ENCODE measurements at regions not wholly inside any gene's neighbourhood (a gene's known extent, or its start where the extent isn't known, plus 50 kb on each side); places are given as distances from the start of the nearest gene placed in this dataset.

DNA sequence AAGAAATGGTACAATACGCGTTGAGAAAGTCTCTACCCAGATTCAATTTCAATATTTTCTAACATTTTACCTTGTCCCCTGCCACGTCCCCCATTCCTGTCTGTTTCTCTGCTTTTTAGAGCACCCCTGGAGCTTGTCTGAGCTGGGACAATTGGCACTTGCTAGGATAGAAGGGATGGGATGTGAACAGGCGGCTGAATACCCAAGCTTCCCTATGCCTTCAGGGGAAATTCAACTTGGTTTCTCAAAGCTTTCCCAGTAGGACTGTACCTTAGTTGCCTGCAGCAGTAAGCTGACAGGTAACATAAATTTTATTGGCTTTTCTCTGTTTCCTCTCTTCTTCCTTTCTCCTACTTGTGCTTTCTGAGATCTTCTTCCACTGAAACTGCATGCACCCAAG lies 1663.3 kb downstream of the EFNB2 start:
- H3K4me3 ChIP-seq (ENCODE audit: low read depth, low read length, poor library complexity, severe bottlenecking): no peak overlapping the region
- no peaks in the 10 kb centered on the region for H3K9me2 ChIP-seq (ENCODE audit: low read depth, low read length)
- no peak overlapping the region for H2AFZ ChIP-seq (ENCODE audit: low read length)
- H3K9me3 ChIP-seq (ENCODE audit: low read length): no peaks in the 10 kb centered on the region
- no peaks in the 10 kb centered on the region for H3K4me1 ChIP-seq (ENCODE audit: insufficient read depth, low read length, severe bottlenecking)
- H3K27me3 ChIP-seq (ENCODE audit: insufficient read depth, low read length): no peaks in the 10 kb centered on the region
- H3K27ac ChIP-seq (ENCODE audit: low read depth, low read length, poor library complexity, severe bottlenecking): no peak overlapping the region
- TF ChIP-seq, protein P1, sequence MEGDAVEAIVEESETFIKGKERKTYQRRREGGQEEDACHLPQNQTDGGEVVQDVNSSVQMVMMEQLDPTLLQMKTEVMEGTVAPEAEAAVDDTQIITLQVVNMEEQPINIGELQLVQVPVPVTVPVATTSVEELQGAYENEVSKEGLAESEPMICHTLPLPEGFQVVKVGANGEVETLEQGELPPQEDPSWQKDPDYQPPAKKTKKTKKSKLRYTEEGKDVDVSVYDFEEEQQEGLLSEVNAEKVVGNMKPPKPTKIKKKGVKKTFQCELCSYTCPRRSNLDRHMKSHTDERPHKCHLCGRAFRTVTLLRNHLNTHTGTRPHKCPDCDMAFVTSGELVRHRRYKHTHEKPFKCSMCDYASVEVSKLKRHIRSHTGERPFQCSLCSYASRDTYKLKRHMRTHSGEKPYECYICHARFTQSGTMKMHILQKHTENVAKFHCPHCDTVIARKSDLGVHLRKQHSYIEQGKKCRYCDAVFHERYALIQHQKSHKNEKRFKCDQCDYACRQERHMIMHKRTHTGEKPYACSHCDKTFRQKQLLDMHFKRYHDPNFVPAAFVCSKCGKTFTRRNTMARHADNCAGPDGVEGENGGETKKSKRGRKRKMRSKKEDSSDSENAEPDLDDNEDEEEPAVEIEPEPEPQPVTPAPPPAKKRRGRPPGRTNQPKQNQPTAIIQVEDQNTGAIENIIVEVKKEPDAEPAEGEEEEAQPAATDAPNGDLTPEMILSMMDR (IDR thresholded peaks at IDR 0.05; ENCODE audit: low read length): no peak
- TF ChIP-seq EZH2 (IDR thresholded peaks at IDR 0.05; ENCODE audit: borderline replicate concordance, low read length): no peak
- H4K20me1 ChIP-seq (ENCODE audit: insufficient read depth, low read length): no peaks in the 10 kb centered on the region
- no peaks in the 10 kb centered on the region for H3K79me2 ChIP-seq (ENCODE audit: insufficient read depth, low read length)
- H3K9ac ChIP-seq (ENCODE audit: low read length): no peak overlapping the region
- H3K36me3 ChIP-seq (ENCODE audit: insufficient read depth, low read length): no peaks in the 10 kb centered on the region
- no peaks in the 10 kb centered on the region for H3F3A ChIP-seq (ENCODE audit: insufficient read depth, low read length)
- no peak overlapping the region for H3K4me2 ChIP-seq (ENCODE audit: low read length)

DNA sequence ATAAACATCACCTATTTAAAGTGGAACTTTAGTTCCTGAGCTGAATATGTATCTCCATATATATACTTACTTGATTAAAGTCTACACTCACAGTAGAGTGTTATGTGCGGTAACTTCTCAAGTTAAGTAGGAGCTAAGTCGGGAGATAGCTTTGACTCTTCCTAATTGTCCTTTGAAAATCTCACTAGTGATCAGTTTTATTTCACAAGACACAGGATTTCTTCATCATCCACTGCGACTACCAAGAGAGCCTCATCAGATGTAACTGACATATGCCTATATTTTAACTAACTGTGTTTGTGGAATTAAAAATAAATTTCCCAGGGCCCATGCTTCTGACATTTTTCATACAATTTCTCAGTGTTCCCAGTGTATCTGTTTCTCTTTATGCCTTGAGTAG lies 1664.0 kb downstream of the EFNB2 start:
- Histone ChIP-seq H3K9me3 (ENCODE audit: low read length) (no peaks in the 10 kb centered on the region), H3K9me2 (ENCODE audit: low read depth, low read length) (no peaks in the 10 kb centered on the region), H3K79me2 (ENCODE audit: insufficient read depth, low read length) (no peaks in the 10 kb centered on the region), H3K27me3 (ENCODE audit: insufficient read depth, low read length) (no peaks in the 10 kb centered on the region), H3F3A (ENCODE audit: insufficient read depth, low read length) (no peaks in the 10 kb centered on the region), H3K4me1 (ENCODE audit: insufficient read depth, low read length, severe bottlenecking) (no peaks in the 10 kb centered on the region), H2AFZ (ENCODE audit: low read length) (no peak overlapping the region), H3K4me2 (ENCODE audit: low read length) (no peak overlapping the region), H3K27ac (ENCODE audit: low read depth, low read length, poor library complexity, severe bottlenecking) (no peak overlapping the region), H3K4me3 (ENCODE audit: low read depth, low read length, poor library complexity, severe bottlenecking) (no peak overlapping the region), H4K20me1 (ENCODE audit: insufficient read depth, low read length) (no peaks in the 10 kb centered on the region), H3K9ac (ENCODE audit: low read length) (no peak overlapping the region), H3K36me3 (ENCODE audit: insufficient read depth, low read length) (no peaks in the 10 kb centered on the region)
- TF ChIP-seq, protein P1 (IDR thresholded peaks at IDR 0.05; ENCODE audit: low read length): no peak
- TF ChIP-seq EZH2 (IDR thresholded peaks at IDR 0.05; ENCODE audit: borderline replicate concordance, low read length): no peak

DNA sequence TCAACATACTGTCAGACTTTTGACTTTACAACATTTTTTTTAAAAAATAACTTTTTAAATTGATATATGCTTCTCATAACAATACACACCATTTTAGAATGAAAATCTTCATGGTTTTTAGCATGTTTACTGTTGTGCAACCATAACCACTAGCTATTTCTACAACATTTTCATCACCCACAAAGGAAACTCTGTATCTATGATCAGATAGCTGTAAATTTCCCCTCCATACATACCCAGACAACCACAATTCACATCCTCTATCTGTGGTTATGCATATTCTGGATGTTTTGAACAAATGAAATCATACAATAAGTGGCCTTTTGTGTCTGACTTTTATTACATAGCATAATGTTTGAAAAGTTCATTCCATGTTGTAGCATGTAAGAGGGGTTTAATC lies 1666.0 kb downstream of the EFNB2 start:
- H3K4me1 ChIP-seq (ENCODE audit: insufficient read depth, low read length, severe bottlenecking): no peaks in the 10 kb centered on the region
- no peaks in the 10 kb centered on the region for H3F3A ChIP-seq (ENCODE audit: insufficient read depth, low read length)
- TF ChIP-seq, protein P1 (IDR thresholded peaks at IDR 0.05; ENCODE audit: low read length): no peak
- TF ChIP-seq EZH2 (IDR thresholded peaks at IDR 0.05; ENCODE audit: borderline replicate concordance, low read length): no peak

More for the DNA sequence above, 1666.0 kb downstream of the EFNB2 start:
- Histone ChIP-seq H3K36me3 (ENCODE audit: insufficient read depth, low read length) (no peaks in the 10 kb centered on the region), H3K4me2 (ENCODE audit: low read length) (no peak overlapping the region), H3K9me3 (ENCODE audit: low read length) (no peaks in the 10 kb centered on the region), H3K9me2 (ENCODE audit: low read depth, low read length) (no peaks in the 10 kb centered on the region), H2AFZ (ENCODE audit: low read length) (no peak overlapping the region), H3K4me3 (ENCODE audit: low read depth, low read length, poor library complexity, severe bottlenecking) (no peak overlapping the region), H4K20me1 (ENCODE audit: insufficient read depth, low read length) (no peaks in the 10 kb centered on the region), H3K27ac (ENCODE audit: low read depth, low read length, poor library complexity, severe bottlenecking) (no peak overlapping the region), H3K9ac (ENCODE audit: low read length) (no peak overlapping the region), H3K27me3 (ENCODE audit: insufficient read depth, low read length) (no peaks in the 10 kb centered on the region), H3K79me2 (ENCODE audit: insufficient read depth, low read length) (no peaks in the 10 kb centered on the region)
